Suprapubic skin (tissue), 4 donors: ENCODE measurements at regions not wholly inside any gene's neighbourhood (a gene's known extent, or its start where the extent isn't known, plus 50 kb on each side); places are given as distances from the start of the nearest gene placed in this dataset.

Experiments
- EP300 ChIP-seq: sonication (generic); formaldehyde crosslinking; IDR thresholded peaks from one replicate; pipeline ENCODE4 v1.6.1; 2017; ENCODE audit warnings: antibody characterized with exemption
- POLR2A ChIP-seq, 2 donors: fragments of 450-650 bp; IDR thresholded peaks; one replicate each; pipeline ENCODE4 v1.6.1; 2017; ENCODE audit warnings: antibody characterized with exemption in 2 of 2, mild to moderate bottlenecking in 2 of 2, moderate library complexity in 2 of 2
- POLR2AphosphoS5 ChIP-seq, 3 donors: sonication (generic); formaldehyde crosslinking; IDR thresholded peaks; one replicate each; pipeline ENCODE4 v1.6.1; 2017; ENCODE audit warnings: antibody characterized with exemption in 3 of 3
- TF ChIP-seq, protein P1 (sequence below), 2 donors: fragments of 200-600 bp in 1 of 2; fragments of 450-650 bp in 1 of 2; sonication (generic) in 1 of 2; IDR thresholded peaks; one replicate each; pipeline ENCODE4 v1.5.1; 2016 to 2019; ENCODE audit warnings: antibody characterized with exemption in 2 of 2, mild to moderate bottlenecking in 1 of 2, moderate library complexity in 1 of 2

DNA sequence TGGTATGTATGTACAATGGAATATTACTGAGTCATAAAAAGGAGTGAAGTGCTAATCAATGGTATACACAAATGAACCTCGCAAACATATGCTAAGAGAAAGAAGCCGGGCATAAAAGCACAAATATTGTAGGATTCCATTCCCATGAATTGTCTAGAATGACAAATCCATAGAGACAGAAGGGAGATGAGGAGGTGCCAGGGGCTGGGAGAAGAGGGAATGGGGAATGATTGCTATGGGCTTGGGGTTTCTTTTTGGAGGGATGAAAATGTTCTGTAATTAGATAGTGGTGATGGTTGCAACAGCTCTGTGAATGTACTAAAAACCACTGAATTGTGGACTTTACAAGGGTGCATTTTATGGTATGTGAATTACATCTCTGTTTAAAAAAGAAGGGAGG is 73.5 kb downstream of the GLI2 start:
- TF ChIP-seq, protein P1, sequence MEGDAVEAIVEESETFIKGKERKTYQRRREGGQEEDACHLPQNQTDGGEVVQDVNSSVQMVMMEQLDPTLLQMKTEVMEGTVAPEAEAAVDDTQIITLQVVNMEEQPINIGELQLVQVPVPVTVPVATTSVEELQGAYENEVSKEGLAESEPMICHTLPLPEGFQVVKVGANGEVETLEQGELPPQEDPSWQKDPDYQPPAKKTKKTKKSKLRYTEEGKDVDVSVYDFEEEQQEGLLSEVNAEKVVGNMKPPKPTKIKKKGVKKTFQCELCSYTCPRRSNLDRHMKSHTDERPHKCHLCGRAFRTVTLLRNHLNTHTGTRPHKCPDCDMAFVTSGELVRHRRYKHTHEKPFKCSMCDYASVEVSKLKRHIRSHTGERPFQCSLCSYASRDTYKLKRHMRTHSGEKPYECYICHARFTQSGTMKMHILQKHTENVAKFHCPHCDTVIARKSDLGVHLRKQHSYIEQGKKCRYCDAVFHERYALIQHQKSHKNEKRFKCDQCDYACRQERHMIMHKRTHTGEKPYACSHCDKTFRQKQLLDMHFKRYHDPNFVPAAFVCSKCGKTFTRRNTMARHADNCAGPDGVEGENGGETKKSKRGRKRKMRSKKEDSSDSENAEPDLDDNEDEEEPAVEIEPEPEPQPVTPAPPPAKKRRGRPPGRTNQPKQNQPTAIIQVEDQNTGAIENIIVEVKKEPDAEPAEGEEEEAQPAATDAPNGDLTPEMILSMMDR (IDR thresholded peaks at IDR 0.05): no peak
- TF ChIP-seq POLR2A (IDR thresholded peaks at IDR 0.05): no peak
- TF ChIP-seq POLR2AphosphoS5 (IDR thresholded peaks at IDR 0.05): no peak
- TF ChIP-seq EP300: no peak
